HG02623 (cell line): ENCODE measurements at regions not wholly inside any gene's neighbourhood (a gene's known extent, or its start where the extent isn't known, plus 50 kb on each side); places are given as distances from the start of the nearest gene placed in this dataset.
"Not testable (repeated sequence)": the region's sequence is repeated elsewhere in the genome, so short reads cannot be mapped to it uniquely, and the experiment has no call there.

ENCODE experiments used
- ATAC-seq: cut with Tn5 transposase; IDR thresholded peaks from one replicate; pipeline ENCODE4 v1.9.1; 2021; ENCODE audit warnings: moderate library complexity; ENCODE audit not compliant: unreplicated experiment

GRCh38 chr3:159502986-159503385 lies 485.6 kb upstream of the IL12A start:
- no peak for ATAC-seq

- ATAC-seq = not testable (repeated sequence)
Measured at GRCh38 chr3:159510988-159511387, 477.6 kb upstream of the IL12A start.

- ATAC-seq = no peak
Measured at GRCh38 chr3:159513444-159513843, 475.2 kb upstream of the IL12A start.

GRCh38 chr3:159513867-159514380 lies 474.7 kb upstream of the IL12A start:
- ATAC-seq = no peak

GRCh38 chr3:159517105-159517504 lies 471.5 kb upstream of the IL12A start:
- no peak for ATAC-seq

- no peak for ATAC-seq
Measured at GRCh38 chr3:159520638-159521037, 468.0 kb upstream of the IL12A start.

- ATAC-seq = no peak
Measured at GRCh38 chr3:159522276-159522675, 466.4 kb upstream of the IL12A start.

GRCh38 chr3:159528251-159528895 lies 460.3 kb upstream of the IL12A start:
- no peak for ATAC-seq

- no peak for ATAC-seq
Measured at GRCh38 chr3:159532577-159532976, 456.1 kb upstream of the IL12A start.

GRCh38 chr3:159534496-159534895 lies 454.1 kb upstream of the IL12A start:
- no peak for ATAC-seq

GRCh38 chr3:159536876-159537275 lies 451.8 kb upstream of the IL12A start:
- no peak for ATAC-seq

GRCh38 chr3:159538507-159538906 lies 450.1 kb upstream of the IL12A start:
- no peak for ATAC-seq

- ATAC-seq = no peak
Measured at GRCh38 chr3:159540882-159541495, 447.6 kb upstream of the IL12A start.

GRCh38 chr3:159548675-159549335 lies 439.8 kb upstream of the IL12A start:
- no peak for ATAC-seq

- no peak for ATAC-seq
Measured at GRCh38 chr3:159555205-159555604, 433.4 kb upstream of the IL12A start.

GRCh38 chr3:159559771-159560170 lies 428.9 kb upstream of the IL12A start:
- no peak for ATAC-seq

- no peak for ATAC-seq
Measured at GRCh38 chr3:159560214-159560979, 428.2 kb upstream of the IL12A start.

GRCh38 chr3:159565313-159565712 lies 423.3 kb upstream of the IL12A start:
- ATAC-seq = no peak

GRCh38 chr3:159583662-159584061 lies 405.0 kb upstream of the IL12A start:
- no peak for ATAC-seq

GRCh38 chr3:159584421-159584820 lies 404.2 kb upstream of the IL12A start:
- no peak for ATAC-seq

- no peak for ATAC-seq
Measured at GRCh38 chr3:159586571-159587202, 401.9 kb upstream of the IL12A start.
